RWPE2 (cell line): ENCODE measurements at regions not wholly inside any gene's neighbourhood (a gene's known extent, or its start where the extent isn't known, plus 50 kb on each side); places are given as distances from the start of the nearest gene placed in this dataset.
"Not testable (repeated sequence)": the region's sequence is repeated elsewhere in the genome, so short reads cannot be mapped to it uniquely, and the experiment has no call there.

Experiments
- ATAC-seq: fragments of 200-7000 bp; cut with Tn5 transposase; 3 replicates; pipeline ENCODE4 v1.9.1; 2021; ENCODE audit warnings: low read depth
- DNase-seq: peaks from one replicate; pipeline ENCODE4 v3.0.0-alpha.2; 2020; ENCODE audit warnings: low spot score
- H3K27ac ChIP-seq: fragments of 450-650 bp; 2 replicates; pipeline ENCODE4 v1.5.1; 2017; ENCODE audit warnings: mild to moderate bottlenecking; ENCODE audit not compliant: poor library complexity, severe bottlenecking
- H3K27me3 ChIP-seq: fragments of 250-450 bp; sonication (Bioruptor Pico); 2 replicates; pipeline ENCODE4 v1.5.1; 2021; ENCODE audit warnings: mild to moderate bottlenecking, moderate library complexity; ENCODE audit not compliant: insufficient read depth, poor library complexity, severe bottlenecking
- H3K36me3 ChIP-seq: fragments of 250-450 bp; sonication (Bioruptor Pico); 2 replicates; pipeline ENCODE4 v1.5.1; 2020; ENCODE audit warnings: low read depth, mild to moderate bottlenecking, moderate library complexity
- H3K4me1 ChIP-seq: fragments of 250-450 bp; sonication (Bioruptor Pico); 2 replicates; pipeline ENCODE4 v1.5.1; 2021; ENCODE audit warnings: mild to moderate bottlenecking, moderate library complexity; ENCODE audit not compliant: insufficient read depth, poor library complexity, severe bottlenecking
- H3K4me3 ChIP-seq: fragments of 250-450 bp; sonication (Bioruptor Pico); 2 replicates; pipeline ENCODE4 v1.5.1; 2021; ENCODE audit warnings: mild to moderate bottlenecking, moderate library complexity; ENCODE audit not compliant: severe bottlenecking
- H3K9me3 ChIP-seq: fragments of 250-450 bp; sonication (Bioruptor Pico); 2 replicates; pipeline ENCODE4 v1.5.1; 2021; ENCODE audit warnings: mild to moderate bottlenecking, moderate library complexity; ENCODE audit not compliant: severe bottlenecking
- CTCF ChIP-seq: fragments of 450-650 bp; IDR thresholded peaks from one replicate; pipeline ENCODE4 v1.5.1; 2017; ENCODE audit warnings: mild to moderate bottlenecking, moderate library complexity; ENCODE audit not compliant: poor library complexity, severe bottlenecking

DNA sequence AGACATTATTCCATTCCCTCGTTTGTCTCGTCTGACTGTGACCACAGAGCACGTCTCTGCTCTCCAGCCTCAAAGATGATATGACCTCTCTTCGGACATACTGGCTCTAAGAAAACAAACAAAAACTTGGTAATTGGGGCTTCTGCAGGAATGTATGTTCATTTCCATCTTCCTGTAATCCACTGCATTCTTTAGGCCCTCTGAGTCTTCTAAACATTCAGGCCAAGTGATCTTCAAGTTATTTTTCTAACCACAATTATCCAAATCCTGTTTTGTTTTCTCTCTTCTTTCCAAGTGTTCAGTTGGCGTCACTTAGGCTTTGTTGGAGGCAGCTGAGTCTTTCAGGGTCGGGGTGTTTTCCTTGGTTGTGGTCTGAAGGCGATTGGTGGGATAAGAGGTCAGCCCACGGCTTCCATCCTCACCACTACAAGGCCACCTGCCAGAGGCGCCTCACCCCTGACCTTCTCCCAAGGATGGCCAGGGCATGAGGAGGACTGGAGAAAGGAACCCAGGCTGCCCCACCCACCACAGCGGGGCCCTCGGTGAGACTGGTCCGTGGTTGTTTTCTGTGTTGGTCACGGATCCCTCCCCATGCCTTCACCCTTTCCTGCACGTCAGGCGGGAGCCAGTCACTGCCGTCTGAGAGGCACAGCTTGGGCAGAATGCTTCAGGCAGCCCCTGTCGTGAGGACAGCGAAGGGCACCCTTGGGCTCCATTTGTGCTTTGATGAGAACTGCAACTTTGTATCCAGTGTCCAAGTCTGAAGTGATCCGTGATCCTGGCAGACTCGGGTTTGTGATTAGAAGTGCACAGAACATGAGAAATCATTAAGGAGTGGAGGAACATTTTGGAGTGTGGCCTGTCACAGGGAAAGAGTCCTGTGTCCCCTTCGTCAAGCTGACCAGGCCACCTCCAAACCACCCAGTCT lies 88.6 kb upstream of the FHL2 start:
- TF ChIP-seq CTCF, result no peak

GRCh38 chr2:105486762-105487141 lies 87.9 kb upstream of the FHL2 start:
- DNase-seq (no peak), ATAC-seq (no peak)
- no peak for TF ChIP-seq CTCF
- Histone ChIP-seq H3K27ac (no peak overlapping the region), H3K27me3 (no peaks in the 10 kb centered on the region), H3K4me1 (no peaks in the 10 kb centered on the region), H3K9me3 (no peaks in the 10 kb centered on the region), H3K4me3 (no peak overlapping the region), H3K36me3 (no peaks in the 10 kb centered on the region)

More for the DNA sequence above, 88.6 kb upstream of the FHL2 start:
- H3K36me3 ChIP-seq, result no peaks in the 10 kb centered on the region
- DNase-seq (no peak), ATAC-seq (no peak)
- H3K4me1 ChIP-seq, result no peaks in the 10 kb centered on the region
- peaks cover under 1% of the 10 kb centered on the region for H3K9me3 ChIP-seq
- no peaks in the 10 kb centered on the region for H3K27me3 ChIP-seq
- H3K4me3 ChIP-seq, result no peak overlapping the region
- H3K27ac ChIP-seq, result no peak overlapping the region

GRCh38 chr2:105478670-105479069 lies 79.8 kb upstream of the FHL2 start:
- DNase-seq (no peak), ATAC-seq (no peak)
- Histone ChIP-seq H3K27ac (no peak overlapping the region), H3K4me1 (no peaks in the 10 kb centered on the region), H3K9me3 (no peaks in the 10 kb centered on the region), H3K36me3 (no peaks in the 10 kb centered on the region), H3K4me3 (no peak overlapping the region), H3K27me3 (no peaks in the 10 kb centered on the region)
- TF ChIP-seq CTCF, result no peak

GRCh38 chr2:105477050-105477620 lies 78.3 kb upstream of the FHL2 start:
- not testable (repeated sequence) for H3K4me3 ChIP-seq, DNase-seq, ATAC-seq, H3K4me1 ChIP-seq, H3K27me3 ChIP-seq, H3K36me3 ChIP-seq, H3K27ac ChIP-seq, H3K9me3 ChIP-seq

- H3K27me3 ChIP-seq, result no peaks in the 10 kb centered on the region
- no peaks in the 10 kb centered on the region for H3K4me1 ChIP-seq
- ATAC-seq (no peak), DNase-seq (no peak)
- H3K4me3 ChIP-seq, result no peak overlapping the region
- H3K36me3 ChIP-seq, result no peaks in the 10 kb centered on the region
- no peaks in the 10 kb centered on the region for H3K9me3 ChIP-seq
- no peak overlapping the region for H3K27ac ChIP-seq
- TF ChIP-seq CTCF, result no peak
These were observed 74.2 kb upstream of the FHL2 start for GRCh38 chr2:105473011-105473410.
